ENCODE measurements at regions not wholly inside any gene's neighbourhood (a gene's known extent, or its start where the extent isn't known, plus 50 kb on each side); places are given as distances from the start of the nearest gene placed in this dataset.
"Not testable (repeated sequence)": the region's sequence is repeated elsewhere in the genome, so short reads cannot be mapped to it uniquely, and the experiment has no call there.

DNA sequence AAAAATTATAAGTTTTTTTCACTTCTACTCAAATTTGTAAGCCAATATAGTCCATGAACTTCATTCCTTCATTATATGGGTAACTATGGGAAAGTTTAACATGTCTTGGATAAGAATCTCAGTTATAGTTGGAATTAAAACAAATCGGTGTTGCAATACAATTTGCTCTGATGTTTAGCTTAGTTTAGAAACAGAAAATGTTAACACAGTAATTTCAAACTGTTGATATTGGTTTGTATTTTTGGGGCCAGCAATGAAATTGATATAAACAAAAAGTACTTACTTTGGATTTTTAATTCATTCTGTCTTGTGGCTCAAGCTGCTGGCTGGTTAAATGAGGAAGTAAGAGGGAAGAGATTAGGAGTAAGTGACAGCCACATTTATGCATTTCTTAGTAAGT lies 368.5 kb upstream of the NT5C1B start:
- peaks cover 3% of the 10 kb centered on the region; the same call in 1 of the 2 replicates for H3K9me3 ChIP-seq (ENCODE audit: control insufficient read depth, insufficient read depth, low read length)
- no peak overlapping the region for H3K27ac ChIP-seq (ENCODE audit: low read depth, low read length)
- CTCF ChIA-PET: no interaction called here
- peak; percentile 27 for DNase-seq (ENCODE audit: low read depth, low spot score)
- H3K27me3 ChIP-seq (ENCODE audit: control insufficient read depth, insufficient read depth, low read length): no peaks in the 10 kb centered on the region
- no peak overlapping the region for H3K4me3 ChIP-seq (ENCODE audit: low read depth, low read length)
- POLR2A ChIA-PET: no interaction called here
- TF ChIP-seq, protein P1, sequence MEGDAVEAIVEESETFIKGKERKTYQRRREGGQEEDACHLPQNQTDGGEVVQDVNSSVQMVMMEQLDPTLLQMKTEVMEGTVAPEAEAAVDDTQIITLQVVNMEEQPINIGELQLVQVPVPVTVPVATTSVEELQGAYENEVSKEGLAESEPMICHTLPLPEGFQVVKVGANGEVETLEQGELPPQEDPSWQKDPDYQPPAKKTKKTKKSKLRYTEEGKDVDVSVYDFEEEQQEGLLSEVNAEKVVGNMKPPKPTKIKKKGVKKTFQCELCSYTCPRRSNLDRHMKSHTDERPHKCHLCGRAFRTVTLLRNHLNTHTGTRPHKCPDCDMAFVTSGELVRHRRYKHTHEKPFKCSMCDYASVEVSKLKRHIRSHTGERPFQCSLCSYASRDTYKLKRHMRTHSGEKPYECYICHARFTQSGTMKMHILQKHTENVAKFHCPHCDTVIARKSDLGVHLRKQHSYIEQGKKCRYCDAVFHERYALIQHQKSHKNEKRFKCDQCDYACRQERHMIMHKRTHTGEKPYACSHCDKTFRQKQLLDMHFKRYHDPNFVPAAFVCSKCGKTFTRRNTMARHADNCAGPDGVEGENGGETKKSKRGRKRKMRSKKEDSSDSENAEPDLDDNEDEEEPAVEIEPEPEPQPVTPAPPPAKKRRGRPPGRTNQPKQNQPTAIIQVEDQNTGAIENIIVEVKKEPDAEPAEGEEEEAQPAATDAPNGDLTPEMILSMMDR (IDR thresholded peaks at IDR 0.05; ENCODE audit: low read depth, low read length): no peak

DNA sequence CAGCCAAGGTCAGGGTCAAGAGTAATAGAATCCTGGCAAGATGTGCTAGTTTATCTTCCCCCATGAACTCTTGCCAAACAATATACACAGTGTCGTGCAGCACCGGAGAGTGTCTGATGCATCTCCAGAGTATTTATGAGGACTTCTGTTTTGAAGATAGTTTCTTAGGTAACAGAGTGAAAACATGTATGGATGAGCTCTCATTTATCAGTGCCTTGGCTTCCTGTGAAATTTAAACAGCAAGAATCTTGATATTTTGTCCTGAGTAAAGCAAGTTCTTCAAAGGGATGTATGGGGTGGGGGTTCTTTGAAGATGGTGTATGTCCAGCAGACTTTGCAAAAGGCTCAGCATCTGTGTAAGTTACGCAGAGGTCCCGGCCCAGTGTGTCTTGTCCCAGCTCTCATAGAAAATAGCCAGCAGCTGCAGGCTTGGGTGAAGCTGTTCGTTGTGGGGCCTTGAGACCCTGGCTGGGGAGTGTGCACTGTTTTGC lies 361.0 kb upstream of the NT5C1B start:
- POLR2A ChIA-PET: interaction anchor here (0.7 to 1.7 kb wide), 3 partner anchors 25 to 198 kb away, joined by 3 to 5 read pairs (median 3); no protein-coding TSS in a partner anchor
- DNase-seq (ENCODE audit: low read depth, low spot score): peak; percentile 67
- CTCF ChIA-PET: interaction anchor here (1.8 kb wide), 1 partner anchor 17 kb away, joined by 4 read pairs; no protein-coding TSS in a partner anchor
- TF ChIP-seq, protein P1 (IDR thresholded peaks at IDR 0.05; ENCODE audit: low read depth, low read length): no peak
- peak overlapping the region; percentile 71 for H3K27ac ChIP-seq (ENCODE audit: low read depth, low read length)
- no peaks in the 10 kb centered on the region for H3K9me3 ChIP-seq (ENCODE audit: control insufficient read depth, insufficient read depth, low read length)
- H3K4me3 ChIP-seq (ENCODE audit: low read depth, low read length): no peak overlapping the region
- no peaks in the 10 kb centered on the region for H3K27me3 ChIP-seq (ENCODE audit: control insufficient read depth, insufficient read depth, low read length)

DNA sequence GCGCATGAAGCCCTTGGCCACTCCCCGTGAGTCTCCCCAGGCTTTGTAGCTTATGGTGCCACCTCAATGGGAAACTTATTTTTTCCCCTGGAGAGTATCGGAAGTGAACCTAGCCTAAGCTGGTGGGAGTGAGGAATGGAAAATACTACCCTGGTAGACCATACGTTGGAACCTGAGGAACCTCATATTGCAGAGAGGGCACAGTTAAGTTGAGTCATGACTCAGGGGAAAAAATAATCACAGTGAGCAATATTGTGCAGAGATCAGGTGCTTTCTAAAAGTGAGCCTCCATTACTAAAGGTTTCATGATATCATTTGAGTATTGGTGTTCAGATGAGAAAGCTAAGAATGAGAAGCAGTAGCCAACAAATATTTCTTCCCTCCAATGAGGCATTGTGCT lies 360.5 kb upstream of the NT5C1B start:
- Histone ChIP-seq H3K27me3 (ENCODE audit: control insufficient read depth, insufficient read depth, low read length) (no peaks in the 10 kb centered on the region), H3K4me3 (ENCODE audit: low read depth, low read length) (no peak overlapping the region), H3K9me3 (ENCODE audit: control insufficient read depth, insufficient read depth, low read length) (no peaks in the 10 kb centered on the region), H3K27ac (ENCODE audit: low read depth, low read length) (no peak overlapping the region)
- no peak for DNase-seq (ENCODE audit: low read depth, low spot score)
- ChIA-PET CTCF (interaction anchor here (1.8 kb wide), 1 partner anchor 18 kb away, joined by 4 read pairs; no protein-coding TSS in a partner anchor), POLR2A (interaction anchor here (1.3 to 1.7 kb wide), 2 partner anchors 25 to 198 kb away, joined by 3 to 5 read pairs; no protein-coding TSS in a partner anchor)
- TF ChIP-seq, protein P1 (IDR thresholded peaks at IDR 0.05; ENCODE audit: low read depth, low read length): no peak

DNA sequence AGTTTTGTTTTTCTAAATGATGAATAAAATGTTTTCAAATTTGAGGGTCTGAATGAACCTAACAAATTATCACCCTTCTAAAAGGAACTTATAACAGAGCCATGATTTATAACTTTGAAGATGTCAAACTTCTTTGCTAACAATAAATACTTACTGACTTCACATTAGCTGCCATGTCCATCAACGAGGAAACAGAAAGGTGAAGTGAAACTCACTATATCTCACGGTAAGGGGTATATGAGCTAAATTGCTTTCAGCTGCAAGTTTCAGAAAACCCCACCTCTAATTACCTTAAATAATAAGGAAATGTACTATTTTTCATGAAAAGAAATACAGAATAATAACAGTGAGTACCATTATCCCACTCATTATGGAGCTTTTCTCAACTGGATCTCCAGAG lies 350.8 kb upstream of the NT5C1B start:
- ChIA-PET POLR2A (no interaction called here), CTCF (interaction anchor here (1.4 kb wide), 1 partner anchor 9 kb away, joined by 3 read pairs; no protein-coding TSS in a partner anchor)
- H3K9me3 ChIP-seq (ENCODE audit: control insufficient read depth, insufficient read depth, low read length): no peaks in the 10 kb centered on the region
- TF ChIP-seq, protein P1 (IDR thresholded peaks at IDR 0.05; ENCODE audit: low read depth, low read length): no peak
- no peaks in the 10 kb centered on the region for H3K27me3 ChIP-seq (ENCODE audit: control insufficient read depth, insufficient read depth, low read length)
- H3K27ac ChIP-seq (ENCODE audit: low read depth, low read length): no peak overlapping the region
- DNase-seq (ENCODE audit: low read depth, low spot score): no peak
- H3K4me3 ChIP-seq (ENCODE audit: low read depth, low read length): no peak overlapping the region

DNA sequence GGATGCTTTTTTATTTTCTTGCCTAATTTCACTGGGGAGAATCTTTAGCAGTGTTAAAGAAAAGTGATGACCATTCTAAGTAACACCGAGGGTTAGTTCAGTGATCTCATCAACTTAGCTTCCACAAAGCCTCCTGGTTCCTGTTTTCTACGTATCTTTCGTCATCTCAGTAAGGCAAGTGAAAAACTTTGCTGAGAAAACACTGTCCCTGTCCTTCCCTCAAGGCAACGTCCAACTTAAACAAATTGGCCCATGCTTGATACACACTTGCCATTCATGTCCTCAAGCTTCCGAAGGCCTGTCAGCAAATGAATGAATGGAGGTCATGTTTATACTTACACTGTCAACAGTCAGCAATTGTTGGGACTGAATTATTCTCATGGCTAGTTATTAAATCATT lies 350.4 kb upstream of the NT5C1B start:
- H3K27me3 ChIP-seq (ENCODE audit: control insufficient read depth, insufficient read depth, low read length); POLR2A ChIA-PET; H3K9me3 ChIP-seq (ENCODE audit: control insufficient read depth, insufficient read depth, low read length); H3K27ac ChIP-seq (ENCODE audit: low read depth, low read length); DNase-seq (ENCODE audit: low read depth, low spot score); H3K4me3 ChIP-seq (ENCODE audit: low read depth, low read length): not testable (repeated sequence)
- CTCF ChIA-PET: interaction anchor here (1.4 kb wide), 1 partner anchor 9 kb away, joined by 3 read pairs; no protein-coding TSS in a partner anchor
